OCI-M2 (cell line): ENCODE measurements at regions not wholly inside any gene's neighbourhood (a gene's known extent, or its start where the extent isn't known, plus 50 kb on each side); places are given as distances from the start of the nearest gene placed in this dataset.
"Not testable (repeated sequence)": the region's sequence is repeated elsewhere in the genome, so short reads cannot be mapped to it uniquely, and the experiment has no call there.

Experiments
- DNase-seq: peaks from one replicate; lab custom pipeline; 2025; ENCODE audit not compliant: unreplicated experiment; lab: John Stamatoyannopoulos, UW

DNA sequence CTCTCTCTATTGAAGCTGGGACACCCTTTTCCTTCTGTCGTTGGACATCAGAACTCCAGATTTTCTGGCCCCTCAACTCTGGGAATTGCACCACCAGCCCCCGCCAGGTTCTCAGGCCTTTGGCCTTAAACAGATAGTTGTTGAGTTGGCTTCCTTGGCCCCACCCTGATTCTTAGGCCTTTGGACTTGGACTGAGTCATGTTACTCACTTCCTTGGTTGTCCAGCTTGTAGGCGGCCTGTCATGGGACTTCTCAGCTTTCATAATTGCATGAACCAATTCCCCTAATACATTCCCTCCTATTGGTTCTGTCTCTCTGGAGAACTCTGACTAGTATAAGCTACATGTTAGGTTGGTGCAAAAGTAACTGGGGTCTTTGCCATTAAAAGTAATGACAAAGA lies 195.7 kb downstream of the GPAT3 start:
- DNase-seq, result no peak

DNA sequence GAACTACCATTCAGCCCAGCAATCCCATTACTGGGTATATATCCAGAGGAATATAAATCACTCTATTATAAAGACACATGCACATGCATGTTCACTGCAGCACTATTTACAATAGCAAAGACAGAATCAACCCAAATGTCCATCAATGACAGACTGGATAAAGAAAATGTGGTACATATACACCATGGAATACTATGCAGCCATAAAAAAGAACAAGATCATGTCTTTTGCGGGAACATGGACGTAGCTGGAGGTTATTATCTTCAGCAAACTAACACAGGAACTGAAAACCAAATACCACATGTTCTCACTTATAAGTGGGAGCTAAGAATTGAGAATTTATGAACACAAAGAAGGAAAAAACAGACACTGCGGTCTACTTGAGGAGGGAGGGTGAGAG lies 195.1 kb downstream of the GPAT3 start:
- DNase-seq, result not testable (repeated sequence)

DNA sequence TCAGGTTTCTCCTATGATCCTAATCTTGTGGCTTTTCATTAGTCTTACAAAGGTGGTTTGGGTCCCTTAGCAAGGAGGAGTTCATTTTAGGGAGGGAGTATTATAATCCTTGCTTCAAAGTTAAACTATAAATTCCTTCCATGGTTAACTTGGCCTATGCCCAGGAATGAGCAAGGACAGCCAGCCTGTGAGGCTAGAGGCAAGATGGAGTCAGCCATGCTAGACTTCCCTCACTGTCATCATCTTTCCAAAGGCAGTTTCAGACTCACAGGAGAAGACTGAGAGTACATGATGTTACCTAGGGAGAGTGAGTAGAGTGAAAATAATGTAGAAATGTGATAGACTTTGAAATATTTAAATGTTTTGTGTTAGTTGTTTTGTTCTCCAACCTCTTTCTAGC lies 192.3 kb downstream of the GPAT3 start:
- no peak for DNase-seq

GRCh38 chr4:83725336-83726085 lies 189.6 kb downstream of the GPAT3 start:
- DNase-seq, result no peak

- DNase-seq, result no peak
These were observed 188.8 kb downstream of the GPAT3 start for GRCh38 chr4:83724485-83725335.

DNA sequence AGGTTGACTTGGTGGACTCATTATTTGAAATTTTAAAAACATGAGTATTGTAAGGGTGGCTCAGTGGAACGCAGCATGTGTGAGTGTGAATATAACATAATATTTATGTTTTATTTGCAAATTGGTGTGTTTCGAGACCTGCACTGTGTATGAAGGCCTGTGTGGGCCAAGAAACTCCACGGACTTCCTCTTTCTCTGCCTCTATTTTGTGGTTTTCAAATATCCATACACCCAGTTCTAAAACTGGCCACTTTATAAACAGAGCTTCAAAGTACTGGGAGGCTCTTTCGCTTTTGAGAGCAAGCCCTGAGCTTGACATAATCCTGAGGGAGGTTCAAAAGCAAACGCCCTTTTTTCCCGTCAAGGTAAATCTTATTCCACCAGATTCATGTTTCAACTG lies 187.7 kb downstream of the GPAT3 start:
- DNase-seq, result no peak

- no peak for DNase-seq
These were observed 186.9 kb downstream of the GPAT3 start for GRCh38 chr4:83722730-83723269.

DNA sequence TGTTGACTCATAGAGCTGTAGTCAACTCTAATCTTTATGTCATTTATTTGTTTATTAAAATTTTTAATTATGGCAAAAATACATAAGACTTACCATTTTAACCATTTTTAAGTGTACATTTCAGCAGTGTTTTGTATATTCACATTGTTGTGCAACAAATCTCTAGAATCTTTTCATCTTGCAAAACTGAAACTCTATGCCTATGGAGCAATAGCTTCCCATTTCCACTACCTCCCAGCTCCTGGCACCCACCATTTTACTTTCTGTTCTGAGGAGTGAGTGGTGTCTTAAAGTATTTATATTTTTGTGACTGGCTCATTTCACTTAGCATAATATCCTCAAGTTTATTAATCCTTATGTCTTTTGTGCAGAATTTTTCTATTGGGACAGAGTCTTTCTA lies 181.0 kb downstream of the GPAT3 start:
- DNase-seq, result no peak

DNA sequence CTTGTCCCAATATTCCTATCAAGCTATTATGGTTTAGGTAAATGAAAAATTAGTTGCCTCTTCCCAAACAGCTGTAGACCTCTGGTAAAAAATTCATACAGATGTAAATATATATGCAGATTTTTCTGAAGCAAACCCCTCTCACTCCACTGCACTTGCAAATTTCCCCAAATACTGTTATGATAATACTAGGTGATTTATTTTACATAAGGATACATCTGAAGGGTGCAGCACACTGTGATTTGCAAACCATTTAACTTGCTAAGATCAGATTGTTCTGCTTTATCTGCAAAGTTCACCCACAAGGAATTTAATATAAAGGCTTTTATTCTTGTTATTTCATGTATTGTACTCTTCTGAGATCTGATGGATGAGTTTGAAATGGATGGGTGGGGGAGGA lies 177.0 kb downstream of the GPAT3 start:
- no peak for DNase-seq

- no peak for DNase-seq
These were observed 173.7 kb downstream of the GPAT3 start for GRCh38 chr4:83709627-83710026.

GRCh38 chr4:83708500-83709175 lies 172.7 kb downstream of the GPAT3 start:
- no peak for DNase-seq

DNA sequence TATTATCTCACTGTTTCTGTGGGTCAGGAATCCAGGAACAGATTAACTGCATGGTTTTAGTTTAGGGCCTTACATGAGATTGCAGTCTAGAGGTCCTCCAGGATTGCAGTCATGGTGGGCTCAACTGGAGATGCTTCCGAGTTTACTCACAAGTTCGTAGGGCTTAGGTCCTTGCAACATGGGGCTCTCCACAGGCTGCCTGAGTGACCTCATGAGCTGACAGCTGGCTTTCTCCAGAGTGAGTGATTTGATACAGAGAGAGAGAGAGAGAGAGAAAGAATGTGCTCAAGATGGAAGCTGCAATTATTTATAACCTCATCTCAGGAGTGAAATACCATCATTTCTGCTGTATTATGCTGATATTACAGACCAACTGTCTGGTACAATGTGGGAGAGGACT lies 168.9 kb downstream of the GPAT3 start:
- no peak for DNase-seq

GRCh38 chr4:83703752-83704151 lies 167.8 kb downstream of the GPAT3 start:
- no peak for DNase-seq

DNA sequence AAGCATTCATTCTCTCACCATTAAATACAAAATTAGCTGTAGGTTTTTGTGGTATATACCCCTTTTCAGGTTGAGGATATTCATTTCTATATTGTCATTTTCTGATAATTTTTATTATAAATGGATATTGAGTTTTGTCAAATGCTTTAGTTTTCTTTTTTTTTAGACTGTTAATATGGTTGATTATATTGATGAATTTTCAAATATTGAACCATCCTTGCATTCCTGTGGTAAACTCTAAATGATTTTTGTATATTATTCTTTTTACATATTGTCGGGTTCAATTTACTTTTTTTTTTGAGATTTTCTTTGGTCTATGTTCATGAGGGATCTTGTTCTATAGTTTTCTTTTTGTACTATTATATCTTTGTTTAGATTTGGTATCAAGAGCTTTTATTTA lies 165.1 kb downstream of the GPAT3 start:
- DNase-seq, result no peak

GRCh38 chr4:83699358-83699757 lies 163.4 kb downstream of the GPAT3 start:
- no peak for DNase-seq

DNA sequence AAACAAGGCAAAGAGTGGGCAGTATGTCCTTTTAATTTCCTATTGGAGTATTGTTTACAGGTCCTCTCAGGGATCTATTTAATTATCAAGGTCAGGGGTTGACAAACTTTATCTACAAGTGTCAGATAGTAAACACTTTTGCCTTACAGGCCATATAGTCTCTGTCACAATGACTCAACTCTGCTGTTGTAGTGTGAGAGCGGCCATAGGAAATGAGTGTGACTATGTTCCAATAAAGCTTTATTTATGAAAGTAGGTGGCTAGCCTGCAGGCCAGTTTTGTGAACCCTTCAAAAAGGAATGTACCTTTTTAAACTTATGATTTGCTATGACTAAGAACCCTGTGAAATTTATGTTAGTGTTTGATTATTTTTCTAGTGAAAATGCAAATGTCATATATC lies 156.1 kb downstream of the GPAT3 start:
- no peak for DNase-seq

GRCh38 chr4:83686166-83686565 lies 150.3 kb downstream of the GPAT3 start:
- no peak for DNase-seq

DNA sequence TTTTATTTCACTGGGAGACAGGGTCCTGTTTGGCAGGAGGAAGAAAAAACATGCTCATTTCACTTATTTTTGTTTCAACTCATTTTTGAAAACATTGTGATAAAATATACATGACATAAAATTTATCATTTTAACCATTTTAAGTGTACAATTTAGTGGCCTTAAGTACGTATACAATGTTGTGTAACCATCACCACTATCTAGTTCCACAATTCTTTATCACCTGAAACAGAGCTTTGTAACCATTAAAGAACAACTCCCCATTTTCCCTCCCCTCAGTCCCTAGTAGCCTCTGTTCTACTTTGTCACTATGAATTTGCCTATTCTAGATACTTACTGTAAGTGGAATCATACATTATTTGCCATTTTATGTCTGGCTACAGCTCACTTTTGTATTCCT lies 143.8 kb downstream of the GPAT3 start:
- DNase-seq, result no peak

DNA sequence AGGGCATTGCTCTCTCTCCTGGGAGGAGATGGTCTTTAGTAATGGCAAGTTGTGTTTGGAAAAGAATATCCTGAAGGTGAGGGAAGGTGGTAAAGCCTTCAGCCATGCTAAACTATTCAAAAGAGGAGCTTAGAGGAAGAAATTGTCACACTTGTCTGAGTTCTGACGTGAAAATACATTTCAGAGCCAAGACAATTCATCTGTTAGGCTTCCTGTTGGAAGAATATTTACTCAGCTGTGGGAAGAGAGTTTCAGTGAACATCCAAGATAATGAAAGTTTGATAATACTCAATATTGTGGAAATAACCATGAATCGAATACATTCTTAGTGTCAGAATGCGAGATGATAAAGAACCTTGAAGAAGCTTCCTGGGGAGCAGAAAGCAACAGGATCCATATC lies 143.3 kb downstream of the GPAT3 start:
- no peak for DNase-seq

DNA sequence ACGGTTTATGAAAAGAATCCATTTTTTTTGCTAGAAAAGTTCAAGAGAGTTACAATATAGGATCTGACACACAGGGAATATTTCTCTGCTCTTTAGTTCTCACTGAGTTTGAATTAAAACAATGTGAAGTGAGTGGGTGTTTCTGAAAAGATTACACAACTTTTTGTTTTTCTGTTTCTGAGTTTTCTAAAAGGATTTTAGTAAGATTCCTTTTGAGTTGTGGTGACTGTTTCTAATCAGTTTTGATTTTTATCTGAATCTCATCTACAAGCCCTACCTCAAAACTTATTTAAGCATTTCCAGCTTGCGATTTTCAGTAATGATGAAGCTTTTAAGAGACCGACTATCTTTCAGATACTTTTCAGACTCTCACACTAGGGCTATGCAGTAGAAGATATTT lies 141.7 kb downstream of the GPAT3 start:
- no peak for DNase-seq

GRCh38 chr4:83664741-83665140 lies 128.8 kb downstream of the GPAT3 start:
- no peak for DNase-seq

GRCh38 chr4:83664071-83664470 lies 128.2 kb downstream of the GPAT3 start:
- DNase-seq, result no peak
